ENCODE measurements at regions not wholly inside any gene's neighbourhood (a gene's known extent, or its start where the extent isn't known, plus 50 kb on each side); places are given as distances from the start of the nearest gene placed in this dataset.
A peak's percentile ranks its signal among the peaks of the same experiment; 100 is the strongest.
"Not testable (repeated sequence)": the region's sequence is repeated elsewhere in the genome, so short reads cannot be mapped to it uniquely, and the experiment has no call there.

DNA sequence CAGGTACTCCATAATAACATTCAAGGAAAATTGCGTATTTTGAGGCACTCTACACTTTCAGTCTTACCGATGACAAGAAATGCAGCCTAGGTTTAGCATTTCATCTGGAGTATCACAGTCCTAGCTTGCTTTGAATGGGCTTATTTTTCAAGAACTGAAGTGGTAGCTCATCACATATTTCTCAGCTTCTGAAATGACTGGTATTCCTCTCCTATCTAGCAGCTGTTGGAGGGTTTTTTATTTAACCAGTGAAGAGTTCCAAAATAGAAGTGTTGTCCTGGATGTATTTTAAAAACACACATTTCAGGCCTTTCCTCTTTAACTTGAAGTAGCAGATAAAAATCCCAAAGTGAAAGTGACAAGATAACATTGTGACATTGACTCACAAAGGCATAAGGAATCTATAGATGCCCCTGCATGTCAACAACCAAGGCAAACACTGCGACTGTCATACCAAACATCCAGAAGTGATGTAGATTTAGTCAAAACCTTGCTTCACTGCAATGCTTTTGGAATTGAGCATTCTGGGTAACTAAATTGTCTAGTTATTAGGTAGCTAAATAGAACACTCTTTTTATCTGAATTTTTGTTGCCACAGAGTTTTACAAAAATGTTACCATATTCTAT, 182.2 kb upstream of the FBXO33 start:
- DNase-seq (ENCODE audit: low read depth), result no peak

DNA sequence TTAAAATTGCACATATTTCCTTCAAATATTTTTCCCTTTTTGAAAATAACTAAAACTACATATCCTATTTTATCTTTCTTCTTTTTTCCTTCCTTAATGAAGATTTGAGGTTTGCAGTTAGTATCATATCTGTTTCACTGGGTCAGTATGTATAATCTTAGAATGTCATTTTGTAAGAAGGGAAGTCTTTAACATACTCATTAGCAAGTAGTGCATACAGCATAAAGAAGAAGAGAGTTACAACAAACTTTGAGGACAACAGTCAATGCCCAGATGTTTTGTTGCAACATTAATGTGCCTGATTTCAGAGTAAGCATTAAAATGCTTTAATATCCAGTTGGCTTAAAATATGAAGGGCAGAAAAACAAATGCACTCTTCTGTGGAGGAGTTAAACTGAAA, 176.9 kb upstream of the FBXO33 start:
- no peak for DNase-seq (ENCODE audit: low read depth)

DNA sequence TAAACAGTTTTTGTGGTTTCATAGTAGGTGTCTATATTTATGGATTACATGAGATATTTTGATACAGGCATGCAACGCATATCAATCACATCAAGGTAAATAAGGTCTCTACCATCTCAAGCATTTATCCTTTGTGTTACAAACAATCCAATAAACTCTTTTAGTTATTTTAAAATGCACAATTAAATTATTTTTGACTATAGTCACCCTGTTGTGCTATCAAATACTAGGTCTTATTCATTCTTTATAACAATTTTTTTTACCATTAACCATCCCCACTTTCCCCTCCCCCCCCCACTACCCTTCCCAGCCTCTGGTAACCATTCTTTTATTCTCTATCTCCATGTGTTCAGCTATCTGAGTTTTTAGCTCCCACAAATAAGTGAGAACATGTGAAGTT, 175.7 kb upstream of the FBXO33 start:
- DNase-seq (ENCODE audit: low read depth), result no peak

DNA sequence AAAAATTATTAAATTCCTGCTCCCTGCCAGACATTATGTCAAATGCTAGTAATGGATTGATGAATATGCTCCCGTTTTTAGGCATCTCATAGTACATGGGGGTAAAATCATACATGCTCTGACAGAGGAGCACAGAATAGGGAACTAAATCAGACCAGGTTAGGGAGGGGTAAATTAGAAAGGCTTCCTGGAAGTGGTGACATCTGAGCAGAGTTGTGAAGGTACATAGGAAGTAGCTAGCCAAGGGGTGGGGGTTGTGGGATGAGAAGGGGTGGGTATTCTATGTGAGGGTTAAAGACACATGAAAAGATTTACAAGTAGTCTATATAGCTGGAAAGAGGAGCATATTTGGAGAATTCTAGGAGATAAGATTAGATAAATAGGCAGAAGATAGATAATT, 171.7 kb upstream of the FBXO33 start:
- no peak for DNase-seq (ENCODE audit: low read depth)

DNA sequence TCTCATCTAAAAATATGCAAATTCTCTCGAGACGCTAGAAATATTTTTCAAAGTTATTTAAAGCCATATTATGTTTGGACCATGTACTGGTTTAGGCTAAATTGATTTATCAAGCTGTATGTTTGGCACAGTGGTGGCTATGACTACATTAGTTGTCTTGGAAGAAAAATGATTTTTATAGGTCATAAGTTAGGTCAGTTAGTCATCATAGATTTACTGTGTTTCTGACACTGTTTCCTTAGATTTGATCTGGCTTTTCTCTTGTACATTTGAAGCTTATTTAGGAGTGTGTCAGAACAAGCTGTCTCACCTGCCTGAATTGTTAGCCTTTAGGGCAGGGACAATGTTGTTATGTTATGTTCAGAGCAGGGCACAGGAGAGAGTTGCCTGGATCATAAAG, 161.1 kb upstream of the FBXO33 start:
- DNase-seq (ENCODE audit: low read depth), result no peak

DNA sequence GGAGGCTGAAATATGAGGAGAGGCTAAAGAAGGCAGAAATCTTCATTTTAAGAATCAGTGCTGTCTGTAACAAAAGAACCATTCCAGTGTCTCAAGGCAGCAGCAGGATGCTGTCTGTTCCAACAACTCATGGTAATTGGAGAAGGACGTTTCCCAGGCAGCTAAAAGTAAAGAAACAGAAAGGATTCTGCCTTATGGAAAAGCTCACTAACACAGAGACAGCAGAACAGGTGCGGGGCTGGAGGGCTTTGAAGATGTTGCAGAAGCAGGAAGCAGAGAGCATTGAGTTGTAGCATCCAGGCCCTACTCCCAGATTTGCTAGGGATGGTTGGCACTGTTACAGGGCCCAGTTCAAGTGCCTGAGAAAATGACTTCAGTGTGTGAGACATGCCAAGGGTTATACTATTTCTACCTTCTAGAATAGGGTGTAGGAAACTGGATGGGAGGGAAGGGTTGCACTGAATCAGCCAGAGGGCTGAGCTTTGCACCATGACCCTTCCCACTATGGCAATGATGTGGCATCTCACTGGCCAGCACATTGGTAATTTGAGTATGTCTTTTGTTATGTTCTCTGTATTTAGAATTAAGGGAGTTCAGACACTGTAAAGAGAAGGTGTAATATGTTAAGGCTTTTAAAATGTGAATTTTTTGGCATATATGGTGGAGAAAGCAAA, 160.0 kb upstream of the FBXO33 start:
- no peak for DNase-seq (ENCODE audit: low read depth)

DNA sequence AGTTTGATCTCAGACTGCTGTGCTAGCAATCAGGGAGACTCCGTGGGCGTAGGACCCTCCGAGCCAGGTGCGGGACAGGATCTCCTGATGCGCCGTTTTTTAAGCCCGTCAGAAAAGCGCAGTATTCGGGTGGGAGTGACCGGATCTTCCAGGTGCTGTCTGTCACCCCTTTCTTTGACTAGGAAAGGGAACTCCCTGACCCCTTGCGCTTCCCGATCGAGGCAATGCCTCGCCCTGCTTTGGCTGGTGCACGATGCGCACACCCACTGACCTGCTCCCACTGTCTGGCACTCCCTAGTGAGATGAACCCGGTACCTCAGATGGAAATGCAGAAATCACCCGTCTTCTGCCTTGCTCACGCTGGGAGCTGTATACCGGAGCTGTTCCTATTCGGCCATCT, 157.6 kb upstream of the FBXO33 start:
- not testable (repeated sequence) for DNase-seq (ENCODE audit: low read depth)

DNA sequence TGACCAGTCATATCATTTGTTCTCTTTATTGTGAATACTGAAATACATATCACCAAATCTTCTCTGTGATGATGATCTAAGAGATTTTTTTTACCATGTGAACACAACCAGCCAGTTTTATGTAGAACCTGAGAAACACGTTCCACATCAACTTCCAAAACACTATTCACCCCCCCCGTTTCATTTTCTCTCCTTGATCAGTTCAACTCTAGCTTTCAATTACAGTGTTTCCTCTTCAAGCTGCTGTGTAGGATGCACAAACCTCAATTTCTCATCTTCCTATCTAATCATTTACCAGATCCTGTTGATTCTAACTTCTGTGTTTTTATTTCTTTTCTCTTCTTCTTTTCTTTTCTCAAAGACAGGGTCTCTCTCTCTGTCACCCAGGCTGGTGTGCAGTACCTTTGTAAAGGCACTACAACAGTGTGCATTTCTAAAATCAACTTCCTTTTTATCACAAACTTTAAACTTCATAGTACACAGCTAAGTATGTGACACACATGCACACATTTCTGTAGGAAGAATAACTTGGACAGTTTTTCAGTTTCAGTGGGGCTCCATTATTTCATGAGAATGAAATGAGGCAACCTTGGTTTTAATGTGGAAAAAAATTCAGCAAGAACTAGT, 149.9 kb upstream of the FBXO33 start:
- no peak for DNase-seq (ENCODE audit: low read depth)

DNA sequence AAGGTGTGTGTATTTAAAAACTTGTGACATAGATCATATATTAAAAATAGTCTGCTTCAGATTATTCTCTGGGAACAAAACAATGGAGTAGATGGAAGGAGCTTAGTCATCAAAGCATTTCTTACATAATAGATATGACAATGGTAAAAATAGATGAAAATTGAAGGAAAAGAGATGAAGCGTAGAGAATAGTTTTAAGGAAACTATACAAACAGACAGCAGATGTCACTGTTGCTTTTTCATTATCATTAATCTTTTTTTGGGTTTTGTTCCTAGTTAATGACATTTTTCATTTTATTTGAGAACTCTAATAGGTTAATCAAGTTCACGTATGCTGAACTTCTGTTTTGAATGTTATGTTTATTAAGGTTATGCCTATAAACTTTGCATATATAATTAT, 149.2 kb upstream of the FBXO33 start:
- no peak for DNase-seq (ENCODE audit: low read depth)

DNA sequence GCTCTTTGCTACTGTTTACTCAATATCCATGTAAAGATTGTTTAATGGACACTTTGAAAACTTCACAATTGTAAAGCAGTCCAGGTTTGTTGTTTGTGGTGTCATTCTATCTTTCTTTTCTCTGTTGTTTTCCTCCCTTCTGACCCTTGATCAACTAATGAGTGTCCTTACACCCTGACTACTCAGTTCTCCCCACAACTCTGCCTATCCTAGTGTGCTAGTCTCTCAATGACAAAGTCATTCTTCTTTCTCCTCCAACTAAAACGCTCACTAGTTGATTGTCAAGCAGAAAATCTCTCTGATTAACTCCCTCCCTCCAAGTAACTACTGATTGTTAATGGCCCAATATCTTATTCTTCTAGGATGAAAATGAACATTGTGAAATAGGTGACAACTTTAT, 148.5 kb upstream of the FBXO33 start:
- DNase-seq (ENCODE audit: low read depth), result no peak

DNA sequence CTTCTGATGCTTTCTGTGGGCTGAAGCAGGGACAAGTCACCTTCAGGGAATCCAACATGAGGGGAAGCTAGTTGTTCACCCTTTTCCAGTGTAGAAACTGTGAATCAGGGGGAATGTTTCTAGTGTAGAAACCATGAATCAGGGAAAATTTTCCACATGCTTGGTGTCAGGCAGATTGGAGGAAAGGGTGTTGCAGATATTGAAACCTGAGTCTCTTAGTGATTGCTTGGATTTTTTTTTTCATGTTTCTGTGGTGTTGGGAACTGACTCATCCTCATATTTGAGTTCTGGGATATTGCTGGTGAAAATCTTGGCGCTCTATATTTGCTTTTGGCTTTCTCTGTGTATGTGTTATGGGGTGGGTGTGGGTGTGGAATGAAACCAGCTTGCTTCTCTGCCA, 144.5 kb upstream of the FBXO33 start:
- DNase-seq (ENCODE audit: low read depth), result peak; percentile 64

DNA sequence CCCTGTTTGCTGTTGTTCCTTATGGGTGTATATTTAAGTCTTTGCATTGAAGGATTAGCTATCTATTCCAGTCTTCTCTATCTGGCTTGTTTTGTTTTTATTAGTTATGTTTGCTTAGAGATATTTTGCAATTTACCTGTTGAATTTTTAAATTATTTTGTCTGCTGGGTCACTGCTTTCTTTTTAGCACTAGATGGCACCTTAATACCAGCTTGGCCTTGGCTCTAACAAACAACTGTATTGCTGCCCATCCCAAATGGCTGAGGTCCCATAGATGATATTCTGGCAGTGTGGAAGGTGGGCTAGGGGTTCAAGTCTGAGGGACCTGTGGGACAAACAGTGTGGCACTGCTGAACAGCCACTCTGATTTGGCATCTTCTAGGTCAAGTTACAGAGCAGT, 144.0 kb upstream of the FBXO33 start:
- DNase-seq (ENCODE audit: low read depth), result no peak

DNA sequence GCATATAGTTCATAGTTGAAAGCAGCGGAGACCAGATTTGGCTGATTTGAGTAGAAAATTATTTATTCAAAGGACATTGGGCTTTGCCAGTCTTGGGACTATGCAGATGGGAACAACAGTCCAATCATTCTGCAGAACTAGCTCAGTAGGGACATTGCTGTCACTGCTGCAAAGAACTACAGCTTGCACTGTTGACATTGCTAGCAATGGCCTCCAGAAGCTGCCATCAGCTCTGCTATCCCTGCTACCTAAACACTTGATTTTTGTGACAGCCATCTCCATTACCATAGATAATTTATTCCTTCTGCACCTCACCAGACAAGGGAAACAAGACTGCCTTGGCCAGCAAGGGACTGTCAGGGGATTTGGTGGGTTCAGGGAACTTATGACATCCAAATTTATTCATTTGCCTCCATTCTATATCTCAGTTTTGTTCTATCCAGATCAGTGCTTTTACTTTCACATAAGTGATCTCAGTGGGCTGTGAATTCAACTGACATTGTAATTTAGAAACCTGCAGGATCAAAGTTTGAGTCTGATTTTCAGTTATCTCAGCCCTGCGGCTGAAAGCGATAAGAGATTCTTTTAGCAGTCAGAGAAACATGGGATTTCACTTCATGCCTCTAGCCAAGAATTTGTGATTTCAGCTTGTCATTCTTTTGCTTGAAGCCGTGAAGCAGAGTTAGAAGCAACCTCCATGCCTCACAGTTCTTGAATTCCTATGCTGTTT, 136.7 kb upstream of the FBXO33 start:
- DNase-seq (ENCODE audit: low read depth), result no peak

DNA sequence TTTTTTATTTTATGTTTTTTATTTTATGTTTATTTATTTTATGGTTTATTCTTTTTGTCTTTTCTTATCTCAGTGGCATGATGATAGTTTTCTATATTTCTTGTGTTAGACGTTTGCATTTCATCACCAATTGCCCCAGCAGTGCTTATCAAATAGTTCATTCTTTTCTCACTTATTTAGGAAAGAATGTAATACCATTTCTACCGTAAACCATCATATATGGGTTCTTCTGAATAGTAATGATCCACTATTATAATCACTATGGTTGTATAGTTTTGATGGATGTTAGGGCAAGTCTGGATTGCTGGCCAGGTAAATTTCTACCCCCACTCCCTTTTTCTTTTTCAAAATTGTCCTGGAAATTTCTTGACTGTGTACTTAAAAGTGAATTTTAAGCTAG, 134.6 kb upstream of the FBXO33 start:
- DNase-seq (ENCODE audit: low read depth), result no peak

DNA sequence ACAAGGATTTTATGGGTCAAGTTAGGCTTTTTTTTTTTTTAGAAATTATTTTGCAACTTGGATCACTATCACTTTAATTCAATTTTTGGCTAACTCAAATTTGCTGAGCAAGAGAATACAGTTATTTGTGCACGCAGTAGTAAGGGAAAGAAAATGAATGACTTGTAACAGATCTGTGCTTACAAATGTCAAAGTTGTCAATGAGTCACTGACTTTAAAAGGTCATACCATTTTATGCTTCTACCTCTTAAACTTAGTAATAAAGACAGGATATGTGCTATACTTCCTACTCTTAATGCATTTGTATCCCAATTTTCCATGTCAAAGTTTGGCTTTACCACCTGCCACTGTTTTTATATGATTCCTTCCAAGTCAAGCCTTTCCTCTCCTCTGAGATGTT, 131.1 kb upstream of the FBXO33 start:
- no peak for DNase-seq (ENCODE audit: low read depth)

DNA sequence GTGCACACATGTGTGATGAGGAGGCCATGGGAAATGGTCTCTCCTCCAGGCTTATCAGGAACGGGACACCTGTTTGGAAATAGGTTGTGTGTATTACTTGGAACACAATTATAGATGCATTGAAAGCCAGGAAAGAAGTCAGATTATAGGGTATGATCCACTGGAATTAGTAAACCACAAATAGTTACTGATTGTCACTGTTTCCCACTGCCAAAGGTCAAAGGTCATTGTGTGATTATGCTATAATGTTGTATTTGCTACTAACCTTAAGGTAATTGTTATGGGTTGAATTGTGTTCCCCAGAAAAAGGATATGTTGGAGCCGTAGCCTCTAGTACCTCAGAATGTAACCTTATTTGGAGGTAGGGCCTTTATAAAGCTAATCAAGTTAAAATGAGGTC, 129.9 kb upstream of the FBXO33 start:
- no peak for DNase-seq (ENCODE audit: low read depth)

DNA sequence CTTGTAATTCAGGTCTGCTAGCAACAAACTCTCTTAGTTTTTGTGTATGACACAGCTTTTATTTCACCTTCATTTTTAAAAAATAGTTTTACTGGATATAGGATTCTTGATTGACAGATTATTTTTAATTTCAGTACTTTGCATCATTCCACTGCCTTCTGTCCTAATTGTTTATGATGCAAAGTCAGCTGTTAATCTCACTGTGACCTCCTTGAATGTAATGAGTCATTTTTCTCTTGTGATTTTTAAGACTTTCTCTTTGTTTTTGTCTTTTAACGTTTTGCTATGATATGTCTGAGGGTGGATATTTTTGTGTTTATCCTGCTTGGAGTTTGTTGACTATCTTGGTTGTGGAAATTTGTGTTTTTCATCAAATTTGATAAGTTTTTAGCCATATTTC, 126.3 kb upstream of the FBXO33 start:
- DNase-seq (ENCODE audit: low read depth), result no peak

DNA sequence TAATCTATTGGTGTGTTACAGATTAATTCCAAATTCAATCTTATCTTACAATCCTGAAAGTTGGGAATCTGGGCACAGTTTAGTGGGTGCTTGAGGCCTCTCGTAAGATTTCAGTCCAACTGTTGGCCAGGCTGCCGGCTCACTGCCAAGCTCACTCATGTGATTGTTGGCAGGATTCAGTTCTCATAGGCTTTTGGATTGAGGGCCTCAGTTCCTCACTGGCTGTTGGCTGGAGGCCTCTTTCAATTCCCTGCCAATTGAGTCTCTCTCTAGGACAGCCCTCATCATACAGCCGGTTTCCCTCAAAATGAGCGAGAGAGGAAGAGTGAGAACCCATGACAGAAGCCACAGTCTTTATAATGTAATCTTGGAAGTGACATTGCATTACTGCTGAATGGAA, 123.5 kb upstream of the FBXO33 start:
- DNase-seq (ENCODE audit: low read depth), result no peak

DNA sequence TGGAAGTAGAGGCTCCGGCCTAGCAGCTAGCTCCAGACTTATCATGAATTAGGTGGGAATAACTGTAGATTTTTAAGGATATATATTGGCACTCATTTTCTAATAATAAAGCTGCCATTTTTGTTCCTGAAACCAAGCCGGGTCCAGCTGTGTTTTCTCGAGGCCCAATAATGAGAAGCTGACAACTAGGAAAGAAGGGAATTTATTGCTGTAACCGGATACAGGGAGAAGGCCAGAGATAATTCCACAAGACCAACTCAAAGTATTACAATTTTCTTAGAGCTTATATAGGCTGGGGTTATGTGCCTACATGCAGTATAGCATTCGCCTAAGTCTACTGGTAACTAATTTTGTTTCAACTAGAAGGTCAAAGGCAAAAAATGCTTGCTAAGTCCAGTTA, 122.3 kb upstream of the FBXO33 start:
- no peak for DNase-seq (ENCODE audit: low read depth)

DNA sequence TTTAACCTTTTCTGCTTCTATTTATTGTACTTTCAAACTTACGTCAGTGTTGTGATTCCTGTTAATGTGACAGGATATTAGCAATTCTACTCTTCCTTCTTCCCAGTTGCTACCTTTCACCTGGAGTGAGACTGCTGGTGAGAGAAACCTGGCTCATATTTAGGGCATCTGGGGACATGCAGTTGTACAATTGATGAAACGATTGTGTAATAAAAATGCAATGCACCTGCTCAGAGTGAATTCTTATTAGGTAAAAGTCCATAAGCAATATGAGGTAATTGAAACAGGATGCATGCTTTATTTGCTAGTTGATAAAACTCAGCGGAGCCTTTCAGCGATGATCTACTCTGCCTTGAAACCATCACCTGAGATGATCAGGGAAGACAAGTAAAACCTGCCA, 116.1 kb upstream of the FBXO33 start:
- DNase-seq (ENCODE audit: low read depth), result no peak

DNA sequence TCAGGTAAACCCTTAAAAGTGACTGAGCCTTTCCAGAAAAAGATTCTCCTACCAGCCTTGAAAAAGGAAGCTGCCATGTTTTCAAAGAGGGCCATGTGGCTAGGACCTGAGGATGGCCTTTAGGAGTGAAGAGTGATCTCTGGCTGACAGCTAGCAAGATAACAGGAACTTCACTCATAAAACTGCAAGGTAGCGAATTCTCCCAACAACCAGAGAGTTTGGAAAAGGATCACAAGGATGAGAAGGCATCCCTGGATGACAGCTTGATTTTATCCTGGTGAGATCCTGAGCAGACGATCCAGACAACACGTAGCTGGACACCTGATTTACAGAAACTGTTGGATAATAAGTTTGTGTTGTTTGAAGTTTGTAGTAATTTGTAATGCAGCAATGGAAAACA, 115.6 kb upstream of the FBXO33 start:
- no peak for DNase-seq (ENCODE audit: low read depth)

DNA sequence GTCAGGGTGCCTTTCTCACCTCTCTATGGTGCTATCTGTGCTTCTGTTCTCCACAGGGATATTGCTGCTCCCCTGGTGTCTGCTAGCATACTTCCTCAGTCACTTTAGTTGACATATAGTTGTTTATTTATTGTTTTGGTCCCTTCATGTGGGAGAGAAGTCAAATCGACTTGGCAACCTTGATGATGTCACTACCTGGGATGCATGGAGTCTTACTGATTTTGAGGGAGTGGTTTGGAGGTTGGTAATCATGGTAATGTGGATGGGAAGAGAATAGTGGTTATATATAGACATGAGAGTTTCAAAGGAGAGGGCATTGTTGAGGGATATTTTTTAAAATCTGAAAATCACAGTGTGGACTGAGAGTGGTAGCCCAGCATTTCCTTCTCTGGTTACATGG, 73.6 kb upstream of the FBXO33 start:
- no peak for DNase-seq (ENCODE audit: low read depth)

DNA sequence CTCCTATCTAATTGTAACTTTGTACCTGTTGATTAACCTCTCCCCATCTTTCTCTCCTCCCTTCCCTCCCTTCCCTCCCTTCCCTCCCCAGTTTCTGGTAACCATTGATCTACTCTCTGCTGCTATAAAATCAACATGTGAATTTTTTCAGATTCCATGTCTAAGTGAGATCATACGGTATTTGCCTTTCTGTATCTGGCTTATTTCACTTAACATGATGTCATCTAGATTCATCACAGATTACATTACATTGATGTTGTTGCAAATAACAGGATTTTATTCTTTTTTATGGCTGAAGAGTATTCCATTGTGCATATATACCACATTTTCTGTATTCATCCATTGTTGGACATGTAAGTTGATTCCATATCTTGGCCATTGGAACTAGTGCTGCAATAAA, 68.0 kb upstream of the FBXO33 start:
- DNase-seq (ENCODE audit: low read depth), result no peak

Measured in HT1080 (cell line).